Duodenal mucosa (tissue), 2 donors: ENCODE measurements at regions not wholly inside any gene's neighbourhood (a gene's known extent, or its start where the extent isn't known, plus 50 kb on each side); places are given as distances from the start of the nearest gene placed in this dataset.

Experiments used
- H3K27ac ChIP-seq: one replicate; pipeline ENCODE4 v1.7.0; 2013; ENCODE audit warnings: low read depth, low read length
- H3K27me3 ChIP-seq, 2 donors: one replicate each; pipeline ENCODE4 v1.7.0; 2013; ENCODE audit warnings: low read length in 2 of 2, control low read depth in 1 of 2; ENCODE audit not compliant: insufficient read depth in 2 of 2, control insufficient read depth in 1 of 2
- H3K36me3 ChIP-seq, 2 donors: one replicate each; pipeline ENCODE4 v1.7.0; 2013; ENCODE audit warnings: low read length in 2 of 2, control low read depth in 1 of 2; ENCODE audit not compliant: insufficient read depth in 2 of 2, control insufficient read depth in 1 of 2
- H3K4me1 ChIP-seq, 2 donors: one replicate each; pipeline ENCODE4 v1.7.0; 2013; ENCODE audit warnings: low read length in 2 of 2, control low read depth in 1 of 2; ENCODE audit not compliant: insufficient read depth in 2 of 2, control insufficient read depth in 1 of 2
- H3K4me3 ChIP-seq, 2 donors: one replicate each; pipeline ENCODE4 v1.7.0; 2013; ENCODE audit warnings: low read length in 2 of 2, low read depth in 1 of 2
- H3K9ac ChIP-seq, 2 donors: one replicate each; pipeline ENCODE4 v1.7.0; 2013; ENCODE audit warnings: low read length in 2 of 2, low read depth in 1 of 2
- H3K9me3 ChIP-seq, 2 donors: one replicate each; pipeline ENCODE4 v1.7.0; 2013; ENCODE audit warnings: low read length in 2 of 2, control low read depth in 1 of 2; ENCODE audit not compliant: control insufficient read depth in 1 of 2

GRCh38 chr10:105774351-105774750 is 1133.3 kb downstream of the SORCS3 start:
- Histone ChIP-seq H3K9ac (no peak overlapping the region), H3K4me3 (no peak overlapping the region), H3K36me3 (no peaks in the 10 kb centered on the region), H3K9me3 (no peaks in the 10 kb centered on the region), H3K27me3 (no peaks in the 10 kb centered on the region), H3K27ac (no peak overlapping the region), H3K4me1 (no peaks in the 10 kb centered on the region)

GRCh38 chr10:105770524-105771212 is 1129.6 kb downstream of the SORCS3 start:
- no peak overlapping the region for H3K4me3 ChIP-seq
- H3K36me3 ChIP-seq, result no peaks in the 10 kb centered on the region
- no peaks in the 10 kb centered on the region for H3K4me1 ChIP-seq
- H3K27me3 ChIP-seq, result no peaks in the 10 kb centered on the region
- no peaks in the 10 kb centered on the region for H3K9me3 ChIP-seq
- H3K9ac ChIP-seq, result no peak overlapping the region
- no peak overlapping the region for H3K27ac ChIP-seq

DNA sequence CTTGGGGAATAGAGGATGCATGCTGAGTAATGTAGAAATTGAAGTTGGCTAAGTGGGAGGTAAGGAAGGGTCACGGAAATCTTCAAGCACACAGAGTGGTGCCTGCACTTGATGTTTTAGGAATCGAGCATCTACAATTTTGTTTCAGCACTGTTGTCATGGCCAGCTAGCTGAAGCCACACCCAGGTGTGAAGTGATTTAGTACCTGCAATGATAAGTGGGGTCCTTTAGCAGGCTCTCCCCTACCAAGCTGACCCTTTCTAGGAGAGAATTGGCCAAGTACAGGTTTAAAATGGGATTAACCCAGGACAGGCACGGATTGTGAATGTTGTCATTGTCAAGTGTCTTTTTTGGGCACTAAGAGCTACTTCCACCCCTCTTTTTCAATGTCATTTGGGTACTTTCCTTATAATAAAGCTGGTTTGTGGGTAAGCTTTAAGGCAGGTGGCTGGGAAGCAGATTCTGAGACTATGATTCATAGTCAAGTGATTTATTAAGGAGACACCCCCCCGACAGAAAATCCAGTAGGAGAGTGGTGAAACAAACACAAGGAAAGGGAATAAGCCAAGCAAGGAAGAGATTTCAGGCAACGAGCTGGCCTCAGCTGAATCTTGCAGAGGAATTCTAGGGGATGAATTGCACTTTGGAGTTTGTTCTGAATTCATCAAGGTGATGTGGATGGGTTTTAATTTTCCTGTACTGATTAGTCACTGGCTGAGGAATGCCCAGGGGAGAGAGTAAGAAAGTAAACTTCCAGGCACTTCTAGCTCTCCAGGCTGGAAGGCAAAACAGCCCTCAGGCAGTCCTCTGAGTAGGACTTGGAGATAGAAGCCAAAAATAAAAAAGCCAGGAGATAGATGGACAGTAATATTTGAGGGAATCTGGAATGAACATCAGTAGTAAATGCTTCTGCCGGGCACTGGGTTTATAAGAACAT is 1128.4 kb downstream of the SORCS3 start:
- Histone ChIP-seq H3K4me3 (no peak overlapping the region), H3K27me3 (no peaks in the 10 kb centered on the region), H3K9ac (no peak overlapping the region), H3K9me3 (no peaks in the 10 kb centered on the region), H3K4me1 (no peaks in the 10 kb centered on the region), H3K36me3 (no peaks in the 10 kb centered on the region), H3K27ac (no peak overlapping the region)

DNA sequence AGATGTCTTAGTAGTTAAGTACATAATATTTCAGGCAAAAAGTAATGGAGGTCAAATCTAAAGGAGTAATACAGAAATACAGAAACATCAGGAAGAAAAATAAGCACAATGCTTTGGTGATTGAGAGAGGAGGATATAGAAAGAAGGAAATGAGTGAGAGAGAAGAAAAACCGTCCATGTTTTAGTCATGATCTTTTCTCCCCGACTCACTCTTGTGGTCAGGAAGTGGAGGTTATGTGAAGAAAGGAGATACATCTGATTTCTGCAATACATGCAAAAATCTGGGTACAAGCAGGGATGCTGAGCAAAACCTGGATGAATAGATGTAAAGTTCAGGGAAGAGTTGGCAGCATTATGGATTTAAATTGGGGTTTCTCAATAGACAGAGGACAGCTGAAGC is 1122.5 kb downstream of the SORCS3 start:
- Histone ChIP-seq H3K27ac (no peak overlapping the region), H3K36me3 (no peaks in the 10 kb centered on the region), H3K4me3 (no peak overlapping the region), H3K4me1 (no peaks in the 10 kb centered on the region), H3K27me3 (no peaks in the 10 kb centered on the region), H3K9ac (no peak overlapping the region), H3K9me3 (no peaks in the 10 kb centered on the region)

- Histone ChIP-seq H3K27me3 (no peaks in the 10 kb centered on the region), H3K4me1 (no peaks in the 10 kb centered on the region), H3K4me3 (no peak overlapping the region), H3K9me3 (no peaks in the 10 kb centered on the region), H3K36me3 (no peaks in the 10 kb centered on the region), H3K9ac (no peak overlapping the region), H3K27ac (no peak overlapping the region)
Observed at GRCh38 chr10:105761576-105762260, 1120.6 kb downstream of the SORCS3 start.

GRCh38 chr10:105759669-105760068 is 1118.6 kb downstream of the SORCS3 start:
- no peaks in the 10 kb centered on the region for H3K27me3 ChIP-seq
- H3K9me3 ChIP-seq, result no peaks in the 10 kb centered on the region
- H3K4me3 ChIP-seq, result no peak overlapping the region
- H3K36me3 ChIP-seq, result no peaks in the 10 kb centered on the region
- H3K4me1 ChIP-seq, result no peaks in the 10 kb centered on the region
- H3K27ac ChIP-seq, result no peak overlapping the region
- no peak overlapping the region for H3K9ac ChIP-seq

GRCh38 chr10:105758209-105758998 is 1117.3 kb downstream of the SORCS3 start:
- Histone ChIP-seq H3K27ac (no peak overlapping the region), H3K9ac (no peak overlapping the region), H3K4me1 (no peaks in the 10 kb centered on the region), H3K27me3 (no peaks in the 10 kb centered on the region), H3K36me3 (no peaks in the 10 kb centered on the region), H3K9me3 (no peaks in the 10 kb centered on the region), H3K4me3 (no peak overlapping the region)

DNA sequence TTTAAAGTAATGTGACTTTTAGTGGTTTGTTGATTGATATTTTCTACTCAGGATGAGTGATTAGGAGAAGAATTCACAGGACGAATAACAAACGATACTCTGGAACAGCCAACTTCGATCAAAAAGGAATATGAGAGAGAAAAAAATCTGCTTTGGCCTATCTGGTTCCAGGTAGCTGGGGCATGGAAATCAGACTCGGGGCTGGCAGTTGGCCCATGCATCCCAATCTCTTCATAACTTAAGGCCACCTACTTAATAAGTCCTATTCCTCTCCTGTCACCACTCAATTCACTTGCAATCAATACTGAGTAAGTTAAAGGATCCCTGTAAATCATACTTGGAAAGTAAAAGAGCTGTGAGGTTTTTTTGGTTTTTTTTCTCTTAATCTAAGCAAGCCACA is 1116.2 kb downstream of the SORCS3 start:
- H3K36me3 ChIP-seq, result no peaks in the 10 kb centered on the region
- H3K27me3 ChIP-seq, result no peaks in the 10 kb centered on the region
- H3K27ac ChIP-seq, result no peak overlapping the region
- H3K9me3 ChIP-seq, result no peaks in the 10 kb centered on the region
- H3K4me1 ChIP-seq, result no peaks in the 10 kb centered on the region
- H3K9ac ChIP-seq, result no peak overlapping the region
- H3K4me3 ChIP-seq, result no peak overlapping the region

DNA sequence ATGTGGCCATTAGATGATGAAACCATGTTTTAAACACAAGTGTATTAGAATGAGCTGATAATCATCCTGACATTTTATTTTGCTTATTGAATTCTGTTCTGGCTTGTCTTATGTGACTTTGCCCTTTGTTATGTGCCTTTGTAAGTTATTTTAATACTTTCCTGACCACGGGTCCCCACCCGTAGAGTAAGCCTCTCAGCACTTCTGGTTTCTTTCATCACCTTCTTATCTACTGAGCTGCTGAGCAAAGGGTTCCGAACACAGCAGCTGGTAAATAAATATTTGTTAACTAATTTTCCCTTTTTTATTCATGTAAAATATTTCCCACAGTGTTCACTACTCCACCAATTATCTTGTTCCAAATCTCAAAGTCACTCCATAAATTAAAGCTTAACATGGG is 1115.3 kb downstream of the SORCS3 start:
- Histone ChIP-seq H3K9ac (no peak overlapping the region), H3K36me3 (no peaks in the 10 kb centered on the region), H3K4me1 (no peaks in the 10 kb centered on the region), H3K4me3 (no peak overlapping the region), H3K27ac (no peak overlapping the region), H3K9me3 (no peaks in the 10 kb centered on the region), H3K27me3 (no peaks in the 10 kb centered on the region)
